ENCODE measurements at regions not wholly inside any gene's neighbourhood (a gene's known extent, or its start where the extent isn't known, plus 50 kb on each side); places are given as distances from the start of the nearest gene placed in this dataset.

DNA sequence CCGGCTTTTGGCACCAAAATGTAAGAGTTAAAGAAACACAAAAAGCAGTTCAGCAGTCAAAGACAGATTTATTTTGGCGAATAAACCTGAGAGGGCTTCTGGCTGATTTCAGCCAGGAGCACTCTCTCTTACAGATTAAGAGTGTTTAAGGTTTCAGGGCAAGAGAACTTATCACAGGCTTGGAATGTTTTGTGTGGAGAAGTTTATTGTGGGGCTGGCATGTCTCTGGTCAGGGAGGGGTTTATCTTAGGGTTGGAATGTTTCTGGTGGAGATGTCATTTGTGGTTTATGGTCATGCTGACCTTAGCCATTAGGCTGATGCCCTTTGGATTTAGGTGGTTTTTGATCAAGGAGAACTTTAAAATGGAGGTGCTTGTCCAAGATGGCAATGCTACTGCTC is 622.3 kb upstream of the PTPRD start:
- no peak overlapping the region for H3K14ac ChIP-seq (replicated peaks; ENCODE audit: low read depth, low read length)
- CTCF ChIA-PET: no interaction called here
- no peak overlapping the region for H2BK120ac ChIP-seq (ENCODE audit: low read depth, low read length)
- intact Hi-C loops (cut with micrococcal nuclease) (no loop called here), dilution Hi-C loops (cut with HindIII; ENCODE audit: low sequenced_read_pairs, unreplicated experiment) (no loop called here), in situ Hi-C loops (cut with MboI; ENCODE audit: low sequenced_read_pairs) (no loop called here)
- TF ChIP-seq, protein P1, sequence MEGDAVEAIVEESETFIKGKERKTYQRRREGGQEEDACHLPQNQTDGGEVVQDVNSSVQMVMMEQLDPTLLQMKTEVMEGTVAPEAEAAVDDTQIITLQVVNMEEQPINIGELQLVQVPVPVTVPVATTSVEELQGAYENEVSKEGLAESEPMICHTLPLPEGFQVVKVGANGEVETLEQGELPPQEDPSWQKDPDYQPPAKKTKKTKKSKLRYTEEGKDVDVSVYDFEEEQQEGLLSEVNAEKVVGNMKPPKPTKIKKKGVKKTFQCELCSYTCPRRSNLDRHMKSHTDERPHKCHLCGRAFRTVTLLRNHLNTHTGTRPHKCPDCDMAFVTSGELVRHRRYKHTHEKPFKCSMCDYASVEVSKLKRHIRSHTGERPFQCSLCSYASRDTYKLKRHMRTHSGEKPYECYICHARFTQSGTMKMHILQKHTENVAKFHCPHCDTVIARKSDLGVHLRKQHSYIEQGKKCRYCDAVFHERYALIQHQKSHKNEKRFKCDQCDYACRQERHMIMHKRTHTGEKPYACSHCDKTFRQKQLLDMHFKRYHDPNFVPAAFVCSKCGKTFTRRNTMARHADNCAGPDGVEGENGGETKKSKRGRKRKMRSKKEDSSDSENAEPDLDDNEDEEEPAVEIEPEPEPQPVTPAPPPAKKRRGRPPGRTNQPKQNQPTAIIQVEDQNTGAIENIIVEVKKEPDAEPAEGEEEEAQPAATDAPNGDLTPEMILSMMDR (conservative IDR thresholded peaks at IDR 0.05; ENCODE audit: low read depth, low read length): no peak
- TF ChIP-seq NFE2L2 (IDR thresholded peaks at IDR 0.05; ENCODE audit: low read depth, low read length): no peak
- no peak for TF ChIP-seq BHLHE40 (IDR thresholded peaks at IDR 0.05; ENCODE audit: low read depth, low read length)
- no peak for TF ChIP-seq SMC3 (IDR thresholded peaks at IDR 0.05; ENCODE audit: low read depth, low read length)
- TF ChIP-seq RFX5 (IDR thresholded peaks at IDR 0.05; ENCODE audit: low read depth, low read length): no peak
- no CpG with 5 or more reads among the region's 2 CpGs for WGBS, 2 experiments (ENCODE audit: extremely low coverage in 2 of 2, insufficient read length in 1 of 2)
- no peak overlapping the region for H2BK15ac ChIP-seq (ENCODE audit: low read depth, low read length)
- no peak overlapping the region for H2AK5ac ChIP-seq (ENCODE audit: low read depth, low read length)
- no peak overlapping the region for H4K5ac ChIP-seq (ENCODE audit: low read depth, low read length)
- no peak overlapping the region for H3K18ac ChIP-seq (ENCODE audit: low read depth, low read length)
- H3K9me1 ChIP-seq (ENCODE audit: insufficient read depth, low read length): no peaks in the 10 kb centered on the region
- H3K27ac ChIP-seq (ENCODE audit: insufficient read depth, low read length): no peak overlapping the region
- no peak overlapping the region for H3K4me3 ChIP-seq (ENCODE audit: insufficient read depth, low read depth, low read length)
- H2BK20ac ChIP-seq (ENCODE audit: low read depth, low read length): no peak overlapping the region
- no peak overlapping the region for H3K23ac ChIP-seq (ENCODE audit: low read depth, low read length)
- no TSS peak for BruUV-seq (replicated peaks)
- H3K36me3 ChIP-seq (ENCODE audit: control insufficient read depth, insufficient read depth, low read length): no peaks in the 10 kb centered on the region
- no peak for DNase-seq
- no peak overlapping the region for H4K8ac ChIP-seq (ENCODE audit: low read depth in 2 of 2, low read length in 2 of 2)
- no peaks in the 10 kb centered on the region for H3K79me1 ChIP-seq (ENCODE audit: low read depth in 1 of 2, low read length in 2 of 2)
- no peaks in the 10 kb centered on the region for H4K20me1 ChIP-seq (ENCODE audit: insufficient read depth, low read length)
- POLR2A ChIA-PET (ENCODE audit: unreplicated experiment): no interaction called here
- H3K56ac ChIP-seq (ENCODE audit: extremely low read depth, insufficient read depth, low read length): no peak overlapping the region
- H3K4me2 ChIP-seq (ENCODE audit: low read depth, low read length): no peak overlapping the region
- no peak overlapping the region for H4K91ac ChIP-seq (ENCODE audit: insufficient read depth, low read depth, low read length)
- H3K4me1 ChIP-seq (ENCODE audit: control insufficient read depth, insufficient read depth, low read length): no peaks in the 10 kb centered on the region
- no peak overlapping the region for H3K4ac ChIP-seq (ENCODE audit: low read depth, low read length)
- ATAC-seq (ENCODE audit: low read depth): no peak
- H2BK5ac ChIP-seq (ENCODE audit: low read depth, low read length, poor library complexity, severe bottlenecking): no peak overlapping the region
- H3K9me3 ChIP-seq (ENCODE audit: control insufficient read depth, insufficient read depth, low read length): peaks cover 5% of the 10 kb centered on the region; the same call in 1 of the 2 replicates
- H2AK9ac ChIP-seq (replicated peaks; ENCODE audit: low read depth, low read length, poor library complexity): no peak overlapping the region
- no peak overlapping the region for H3K9ac ChIP-seq (ENCODE audit: low read depth, low read length)
- no peak overlapping the region for H2AFZ ChIP-seq (replicated peaks; ENCODE audit: low read length, poor library complexity)
- no peaks in the 10 kb centered on the region for H3K27me3 ChIP-seq (ENCODE audit: control insufficient read depth, insufficient read depth, low read length)

Data from IMR-90 (cell line).